ENCODE measurements at regions not wholly inside any gene's neighbourhood (a gene's known extent, or its start where the extent isn't known, plus 50 kb on each side); places are given as distances from the start of the nearest gene placed in this dataset.

- no peak for DNase-seq
These were observed 1821.0 kb downstream of the EFNA5 start for GRCh38 chr5:105849701-105850100.

- no peak for DNase-seq
These were observed 1829.9 kb downstream of the EFNA5 start for GRCh38 chr5:105840800-105841199.

GRCh38 chr5:105836887-105837286 is 1833.8 kb downstream of the EFNA5 start:
- no peak for DNase-seq

GRCh38 chr5:105836268-105836667 is 1834.5 kb downstream of the EFNA5 start:
- no peak for DNase-seq

GRCh38 chr5:105828821-105829220 is 1841.9 kb downstream of the EFNA5 start:
- DNase-seq, result no peak

- no peak for DNase-seq
These were observed 1848.9 kb downstream of the EFNA5 start for GRCh38 chr5:105821800-105822199.

DNA sequence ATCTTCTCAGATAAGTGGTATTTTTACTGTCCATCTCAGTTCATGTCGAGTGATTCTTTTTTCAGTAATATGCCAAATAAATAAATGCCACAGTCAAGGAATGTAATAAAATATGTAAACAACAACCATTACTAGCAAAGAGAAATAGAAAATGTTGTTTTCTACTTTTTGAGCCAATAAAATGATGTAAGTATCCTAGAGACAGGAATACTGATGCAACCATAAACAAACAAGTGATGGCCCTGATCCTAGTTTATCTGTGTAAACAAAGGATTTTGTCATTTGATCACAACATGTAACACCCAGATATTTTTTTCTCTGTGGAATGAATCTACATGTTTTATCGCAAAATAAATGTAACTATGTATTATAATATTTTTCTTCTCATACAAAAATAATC is 1852.8 kb downstream of the EFNA5 start:
- DNase-seq, result no peak

DNA sequence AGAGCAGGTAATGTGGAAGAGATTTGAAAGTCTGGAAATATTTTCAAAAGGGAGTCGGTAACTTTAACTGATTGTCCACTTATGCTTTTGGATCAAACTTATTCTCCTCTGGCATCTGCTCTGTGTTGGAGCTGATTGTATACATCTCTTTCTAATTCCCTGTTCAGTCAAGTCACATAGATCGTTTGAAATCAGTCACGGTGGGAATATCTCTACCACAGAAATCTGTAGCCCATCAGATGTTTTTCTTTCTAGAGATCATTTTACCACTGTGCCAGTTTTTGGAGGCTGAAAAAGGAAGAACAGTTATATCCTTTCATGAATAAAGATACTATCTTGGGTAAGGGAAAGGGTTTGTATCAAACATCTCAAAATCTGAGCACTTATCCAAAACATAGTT is 1853.3 kb downstream of the EFNA5 start:
- DNase-seq, result no peak

DNA sequence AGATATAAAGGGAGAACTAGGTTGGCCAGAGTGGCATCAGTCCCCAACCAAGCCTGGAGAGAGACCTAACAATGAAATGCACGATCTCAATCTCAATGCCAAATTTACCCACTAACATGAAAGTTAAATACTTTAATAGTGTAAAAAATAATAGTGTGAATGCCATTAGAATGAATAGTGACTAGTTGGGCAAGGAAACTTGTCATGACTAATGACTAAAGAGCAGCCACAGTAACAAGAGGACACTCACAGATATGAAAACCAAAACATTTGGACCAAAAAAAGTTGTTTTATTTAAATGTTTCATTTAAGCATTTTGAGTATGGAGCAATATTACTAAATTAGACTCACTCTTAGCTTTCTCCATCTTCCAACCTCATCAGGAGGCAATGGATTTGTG is 1853.8 kb downstream of the EFNA5 start:
- no peak for DNase-seq

GRCh38 chr5:105812304-105812703 is 1858.4 kb downstream of the EFNA5 start:
- DNase-seq, result no peak

GRCh38 chr5:105807951-105808350 is 1862.8 kb downstream of the EFNA5 start:
- DNase-seq, result no peak

GRCh38 chr5:105807290-105807689 is 1863.4 kb downstream of the EFNA5 start:
- DNase-seq, result no peak

DNA sequence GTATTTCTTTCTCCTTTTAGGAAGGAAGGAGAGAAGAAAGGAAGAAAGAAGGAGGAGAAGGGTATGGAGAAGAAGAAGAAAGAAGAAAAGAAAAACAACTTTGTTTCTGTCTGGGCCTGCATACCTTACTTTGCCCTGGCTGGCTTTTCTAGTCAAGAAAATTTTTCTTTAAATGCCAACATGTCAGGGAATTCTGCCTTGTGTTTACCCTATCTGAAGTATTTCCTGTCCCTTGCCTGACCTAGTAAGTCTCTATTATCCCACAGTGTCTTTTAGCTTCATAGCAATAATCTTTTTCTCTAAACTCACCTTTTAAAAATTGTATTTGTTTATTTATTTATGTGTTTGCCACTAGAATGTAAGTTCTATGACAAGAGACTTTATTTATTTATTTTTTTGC is 1864.1 kb downstream of the EFNA5 start:
- DNase-seq, result no peak

GRCh38 chr5:105803431-105803830 is 1867.3 kb downstream of the EFNA5 start:
- no peak for DNase-seq

DNA sequence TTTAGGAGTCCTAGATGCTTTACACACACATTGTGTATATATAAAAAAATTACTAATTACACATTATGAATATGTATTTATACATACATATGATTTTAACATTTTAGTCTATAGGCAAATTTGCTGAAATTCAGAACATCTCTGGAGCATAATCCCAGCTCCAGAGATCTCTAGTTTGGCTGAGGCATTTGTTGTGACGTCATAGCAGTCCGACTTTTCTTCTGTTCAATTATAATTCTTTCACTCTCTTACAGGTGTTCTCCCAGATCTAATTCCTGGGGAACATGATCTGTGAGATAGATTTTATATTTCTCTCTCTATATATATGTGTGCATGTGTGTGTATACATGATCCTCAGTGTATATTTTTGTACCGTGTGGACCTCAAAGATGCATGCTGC is 1876.2 kb downstream of the EFNA5 start:
- no peak for DNase-seq

DNA sequence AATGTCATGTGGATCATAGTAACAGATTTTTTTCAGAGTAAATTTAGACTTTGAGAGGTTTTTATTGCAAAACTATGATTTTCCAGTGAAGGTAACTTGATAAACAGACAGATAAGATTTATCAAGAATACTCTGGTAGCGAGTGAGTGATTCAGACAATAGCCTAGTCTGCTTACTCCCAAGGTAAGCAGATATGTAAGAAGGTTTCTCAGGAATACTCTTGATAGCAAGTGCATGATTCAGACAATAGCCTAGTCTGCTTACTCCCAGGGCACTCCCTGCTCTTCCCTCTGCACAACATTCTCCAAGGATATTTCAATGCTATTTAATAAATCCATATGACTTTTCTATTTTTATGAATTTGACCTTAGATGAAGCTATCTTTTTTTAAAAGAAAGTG is 1881.5 kb downstream of the EFNA5 start:
- DNase-seq, result no peak

DNA sequence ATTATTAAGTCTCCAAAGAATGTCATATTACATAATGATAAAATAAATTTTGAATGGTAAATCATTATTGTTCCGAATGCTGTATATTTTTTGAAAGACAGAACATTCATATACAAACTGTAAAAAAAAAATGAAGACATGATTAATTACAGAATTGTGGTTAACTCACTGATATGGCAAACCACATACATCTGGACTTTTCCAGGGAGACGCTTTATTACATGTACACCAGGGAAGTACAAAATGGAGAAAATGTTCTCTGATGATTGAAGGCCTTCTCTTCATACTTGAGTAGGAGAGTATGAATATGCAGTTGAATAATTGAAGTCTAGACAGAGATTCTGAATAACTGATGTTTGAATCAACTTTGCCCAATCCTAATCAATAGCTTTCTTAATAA is 1886.9 kb downstream of the EFNA5 start:
- no peak for DNase-seq

DNA sequence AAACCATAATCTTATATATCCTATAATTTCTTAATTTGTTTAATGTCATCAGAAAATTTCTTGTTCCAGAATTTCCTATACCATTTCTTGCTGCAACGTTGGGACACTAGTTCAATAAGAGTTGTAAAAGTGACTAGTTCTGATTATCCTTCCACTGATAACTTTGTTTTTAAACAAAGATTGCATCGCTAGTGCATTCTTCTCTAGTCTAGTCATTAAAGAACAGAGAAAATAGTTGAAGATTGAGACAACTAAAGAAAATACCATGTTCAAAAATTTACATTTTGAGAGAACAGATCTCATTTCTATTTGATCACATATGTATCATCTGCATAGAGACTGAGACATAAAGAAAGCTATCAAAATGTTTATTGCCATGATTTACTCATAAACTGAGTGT is 1888.2 kb downstream of the EFNA5 start:
- DNase-seq, result no peak

DNA sequence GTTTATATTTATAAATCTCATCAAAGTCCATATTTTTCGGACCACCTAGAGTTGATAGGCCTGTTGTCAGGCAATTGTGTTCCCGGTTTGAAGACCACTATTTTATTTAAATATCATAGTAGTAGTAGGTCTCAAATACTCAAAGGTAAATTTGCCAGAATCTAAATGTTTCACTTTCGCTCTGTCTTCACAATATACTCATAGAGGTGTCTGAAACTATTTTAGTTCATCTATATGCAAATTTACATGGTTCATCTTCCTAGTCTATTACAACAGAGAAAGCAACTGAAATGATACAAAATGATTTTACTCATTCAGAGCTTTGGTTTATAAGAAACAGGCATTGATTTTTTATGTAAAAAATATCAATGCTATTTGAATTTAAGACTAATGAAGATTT is 1897.5 kb downstream of the EFNA5 start:
- no peak for DNase-seq

- DNase-seq, result no peak
These were observed 1903.5 kb downstream of the EFNA5 start for GRCh38 chr5:105767267-105767666.

GRCh38 chr5:105762728-105763127 is 1908.0 kb downstream of the EFNA5 start:
- DNase-seq, result no peak

DNA sequence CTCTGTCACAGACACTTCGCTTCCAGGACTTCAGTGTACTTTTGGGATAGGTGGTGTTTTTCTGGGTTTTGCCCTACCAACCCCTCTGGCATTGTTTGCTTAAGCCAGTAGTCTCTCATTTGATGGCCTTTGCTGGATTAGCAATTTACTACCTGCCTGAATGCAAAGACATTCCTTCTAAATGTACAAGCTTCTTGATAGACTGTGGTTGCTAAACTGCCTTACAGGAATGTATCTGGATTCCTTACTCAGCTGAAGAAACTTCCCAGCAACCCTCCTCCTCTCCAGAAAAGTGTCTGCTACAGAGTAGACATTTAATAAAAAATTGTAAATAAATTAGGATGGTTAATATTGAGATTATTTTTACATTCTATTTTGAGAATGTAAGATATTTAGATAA is 1916.7 kb downstream of the EFNA5 start:
- no peak for DNase-seq

- DNase-seq, result no peak
These were observed 1917.9 kb downstream of the EFNA5 start for GRCh38 chr5:105752801-105753200.

- DNase-seq, result no peak
These were observed 1918.8 kb downstream of the EFNA5 start for GRCh38 chr5:105751908-105752307.

DNA sequence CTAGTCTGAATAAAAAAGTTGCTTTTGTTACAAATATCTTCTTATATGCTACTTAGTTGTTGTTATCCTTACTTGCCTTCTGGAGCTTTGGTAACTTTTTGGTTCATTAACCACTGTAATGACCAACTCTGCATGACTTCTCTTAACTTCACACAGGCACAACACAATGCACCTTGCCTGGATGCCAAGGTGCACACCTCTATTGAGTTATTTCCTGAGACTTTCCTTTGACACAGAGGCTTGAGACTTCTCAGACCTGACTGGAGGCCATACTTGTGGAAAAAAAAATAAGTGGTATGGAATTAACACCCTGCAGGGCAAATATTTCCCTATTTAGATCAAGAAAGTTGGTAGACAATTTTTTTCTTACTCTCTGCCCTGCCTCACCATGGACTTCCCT is 1925.6 kb downstream of the EFNA5 start:
- DNase-seq, result no peak

DNA sequence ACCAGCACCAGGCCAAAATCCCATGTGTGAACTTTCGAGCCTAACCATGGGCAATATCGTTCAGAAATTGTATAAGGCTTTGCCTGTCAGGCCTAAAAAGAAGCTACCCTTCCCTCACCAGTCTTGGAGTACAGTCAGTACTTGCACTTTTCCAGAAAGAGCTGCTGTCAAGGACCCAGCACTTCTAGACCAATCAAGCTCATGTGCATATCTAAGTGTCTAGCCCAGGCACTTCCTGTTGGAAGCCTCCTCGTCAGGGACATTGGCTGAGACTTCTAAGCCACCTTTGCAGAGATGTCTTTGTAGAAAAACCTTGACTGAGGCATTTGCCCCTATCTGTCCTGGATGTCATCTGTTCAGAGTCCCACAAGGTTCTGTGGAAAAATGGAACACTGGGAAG is 1930.5 kb downstream of the EFNA5 start:
- DNase-seq, result no peak

Data from CD4-positive, alpha-beta T cell treated with Interferon alpha-2 for 1 hour (primary cell).